ENCODE measurements at regions not wholly inside any gene's neighbourhood (a gene's known extent, or its start where the extent isn't known, plus 50 kb on each side); places are given as distances from the start of the nearest gene placed in this dataset.
"Not testable (repeated sequence)": the region's sequence is repeated elsewhere in the genome, so short reads cannot be mapped to it uniquely, and the experiment has no call there.

DNA sequence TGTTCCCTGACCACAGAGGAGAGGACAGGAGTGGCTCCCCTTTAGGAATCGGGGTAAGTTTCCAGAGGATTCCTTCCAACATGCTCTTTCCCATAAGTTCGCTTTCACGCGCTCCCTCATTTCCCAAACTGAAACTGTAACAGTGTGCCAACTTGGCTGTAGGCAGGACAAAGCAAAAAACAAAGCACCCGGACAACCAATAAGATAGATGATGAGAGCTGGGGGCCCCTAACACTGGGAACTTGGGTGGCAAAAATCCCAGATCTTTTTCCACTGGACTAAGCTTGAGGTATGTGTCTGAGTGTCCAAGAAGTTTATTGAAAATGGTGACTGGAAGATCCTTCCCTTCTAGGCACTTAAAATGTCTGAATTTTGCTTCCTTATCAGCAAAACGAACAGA, 258.7 kb upstream of the IL12B start:
- TF ChIP-seq, protein P1, sequence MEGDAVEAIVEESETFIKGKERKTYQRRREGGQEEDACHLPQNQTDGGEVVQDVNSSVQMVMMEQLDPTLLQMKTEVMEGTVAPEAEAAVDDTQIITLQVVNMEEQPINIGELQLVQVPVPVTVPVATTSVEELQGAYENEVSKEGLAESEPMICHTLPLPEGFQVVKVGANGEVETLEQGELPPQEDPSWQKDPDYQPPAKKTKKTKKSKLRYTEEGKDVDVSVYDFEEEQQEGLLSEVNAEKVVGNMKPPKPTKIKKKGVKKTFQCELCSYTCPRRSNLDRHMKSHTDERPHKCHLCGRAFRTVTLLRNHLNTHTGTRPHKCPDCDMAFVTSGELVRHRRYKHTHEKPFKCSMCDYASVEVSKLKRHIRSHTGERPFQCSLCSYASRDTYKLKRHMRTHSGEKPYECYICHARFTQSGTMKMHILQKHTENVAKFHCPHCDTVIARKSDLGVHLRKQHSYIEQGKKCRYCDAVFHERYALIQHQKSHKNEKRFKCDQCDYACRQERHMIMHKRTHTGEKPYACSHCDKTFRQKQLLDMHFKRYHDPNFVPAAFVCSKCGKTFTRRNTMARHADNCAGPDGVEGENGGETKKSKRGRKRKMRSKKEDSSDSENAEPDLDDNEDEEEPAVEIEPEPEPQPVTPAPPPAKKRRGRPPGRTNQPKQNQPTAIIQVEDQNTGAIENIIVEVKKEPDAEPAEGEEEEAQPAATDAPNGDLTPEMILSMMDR (IDR thresholded peaks at IDR 0.05; ENCODE audit: low read depth, low read length, missing control alignments) = no peak
- H3K4me3 ChIP-seq (replicated peaks; ENCODE audit: low read depth, low read length) = no peak overlapping the region
- no peak for DNase-seq (ENCODE audit: extremely low read depth, low read depth)

DNA sequence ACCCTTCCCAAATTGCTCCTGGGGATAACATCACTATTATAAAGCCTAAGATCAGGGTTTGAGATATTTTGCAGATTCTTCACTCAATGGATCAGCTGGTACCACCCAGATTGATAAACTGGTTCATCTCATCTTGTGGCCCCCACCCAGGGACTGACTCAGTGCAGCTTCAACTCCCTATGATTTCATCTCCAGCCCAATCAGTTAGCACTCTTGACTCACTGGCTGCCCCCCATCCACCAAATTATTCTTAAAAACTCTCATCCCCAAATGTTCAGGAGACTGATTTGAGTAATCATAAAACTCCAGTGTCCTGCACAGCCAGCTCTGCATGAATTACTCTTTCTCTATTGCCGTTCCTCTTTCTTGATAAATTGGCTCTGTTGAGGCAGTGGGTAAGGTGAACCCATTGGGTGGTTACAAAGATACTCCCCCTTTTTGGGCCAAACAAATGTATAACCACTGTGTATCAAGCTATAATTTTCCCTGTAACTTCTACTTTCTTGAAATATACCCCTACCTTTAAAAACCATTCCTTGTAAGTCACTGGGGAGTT, 263.3 kb upstream of the IL12B start:
- no peak for DNase-seq (ENCODE audit: extremely low read depth, low read depth)
- no peak overlapping the region for H3K4me3 ChIP-seq (replicated peaks; ENCODE audit: low read depth, low read length)
- TF ChIP-seq, protein P1 (IDR thresholded peaks at IDR 0.05; ENCODE audit: low read depth, low read length, missing control alignments) = no peak

DNA sequence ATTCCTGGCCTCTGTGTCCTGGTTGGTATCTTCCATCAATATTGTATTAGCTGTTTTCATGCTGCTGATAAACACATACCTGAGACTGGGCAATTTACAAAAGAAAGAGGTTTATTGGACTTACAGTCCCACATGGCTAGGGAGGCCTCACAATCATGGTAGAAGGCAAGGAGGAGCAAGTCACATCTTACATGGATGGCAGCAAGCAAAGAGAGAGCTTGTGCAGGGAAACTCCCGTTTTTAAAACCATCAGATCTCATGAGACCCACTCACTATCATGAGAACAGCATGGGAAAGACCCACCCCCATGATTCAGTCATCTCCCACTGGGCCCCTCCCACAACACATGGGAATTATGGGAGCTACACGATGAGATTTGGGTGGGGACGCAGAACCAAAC, 265.3 kb upstream of the IL12B start:
- DNase-seq (ENCODE audit: extremely low read depth, low read depth); H3K4me3 ChIP-seq (replicated peaks; ENCODE audit: low read depth, low read length): not testable (repeated sequence)

DNA sequence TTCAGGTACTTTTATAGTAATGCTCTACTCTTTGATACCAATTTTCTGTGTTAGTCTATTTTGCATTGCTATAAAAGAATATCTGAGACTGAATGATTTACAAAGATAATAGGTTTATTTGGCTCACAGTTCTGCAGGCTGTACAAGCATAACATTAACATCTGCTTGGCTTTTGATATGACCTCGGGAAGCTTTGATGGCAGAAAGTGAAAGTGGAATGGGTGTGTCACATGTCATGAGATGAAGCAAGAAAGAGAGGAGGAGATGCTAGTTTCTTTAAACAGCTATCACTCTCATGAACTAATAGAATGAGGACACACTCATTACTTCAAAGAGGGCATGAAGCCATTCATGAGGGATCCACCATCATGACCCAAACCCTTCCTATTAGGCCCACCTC, 270.9 kb upstream of the IL12B start:
- H3K4me3 ChIP-seq (replicated peaks; ENCODE audit: low read depth, low read length) = no peak overlapping the region
- no peak for DNase-seq (ENCODE audit: extremely low read depth, low read depth)
- TF ChIP-seq, protein P1 (IDR thresholded peaks at IDR 0.05; ENCODE audit: low read depth, low read length, missing control alignments) = no peak

DNA sequence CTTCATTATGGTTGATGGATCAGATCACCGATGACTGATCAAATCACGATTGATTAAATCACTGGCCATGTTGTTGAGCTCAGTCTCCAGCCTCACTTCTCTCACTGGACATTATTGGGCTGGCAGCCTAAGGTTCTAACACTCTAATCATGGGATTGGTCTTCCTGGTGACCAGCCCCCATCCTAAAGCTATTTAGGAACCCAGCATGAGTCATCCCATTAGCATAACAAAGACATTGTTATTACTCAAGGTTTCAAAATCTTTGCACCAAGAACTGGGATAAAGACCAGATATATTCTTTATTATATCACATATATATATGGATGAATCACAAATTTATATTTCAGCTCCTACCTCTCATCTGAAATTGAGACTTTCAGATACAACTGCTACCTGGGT, 272.1 kb upstream of the IL12B start:
- TF ChIP-seq, protein P1 (IDR thresholded peaks at IDR 0.05; ENCODE audit: low read depth, low read length, missing control alignments) = no peak
- H3K4me3 ChIP-seq (replicated peaks; ENCODE audit: low read depth, low read length) = no peak overlapping the region
- DNase-seq (ENCODE audit: extremely low read depth, low read depth) = no peak

DNA sequence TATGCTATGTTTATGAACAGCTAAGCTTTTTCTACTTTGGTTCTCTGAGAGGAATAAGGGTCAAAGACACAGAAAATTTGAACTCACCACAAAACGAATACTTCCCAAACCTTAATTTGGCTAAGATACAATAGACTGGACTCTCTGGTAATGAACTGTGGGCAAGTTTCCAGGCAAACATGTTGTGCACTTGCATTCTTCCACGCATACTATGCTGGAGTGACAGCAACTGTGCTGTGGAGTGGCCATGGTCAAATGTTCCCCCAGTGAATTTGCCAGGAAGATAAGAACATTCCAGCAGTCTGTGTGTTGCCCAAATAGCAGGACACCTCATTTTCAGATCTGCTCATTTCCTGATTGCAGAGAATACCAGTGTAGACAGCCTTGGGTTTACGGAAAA, 275.3 kb upstream of the IL12B start:
- TF ChIP-seq, protein P1 (IDR thresholded peaks at IDR 0.05; ENCODE audit: low read depth, low read length, missing control alignments) = no peak

DNA sequence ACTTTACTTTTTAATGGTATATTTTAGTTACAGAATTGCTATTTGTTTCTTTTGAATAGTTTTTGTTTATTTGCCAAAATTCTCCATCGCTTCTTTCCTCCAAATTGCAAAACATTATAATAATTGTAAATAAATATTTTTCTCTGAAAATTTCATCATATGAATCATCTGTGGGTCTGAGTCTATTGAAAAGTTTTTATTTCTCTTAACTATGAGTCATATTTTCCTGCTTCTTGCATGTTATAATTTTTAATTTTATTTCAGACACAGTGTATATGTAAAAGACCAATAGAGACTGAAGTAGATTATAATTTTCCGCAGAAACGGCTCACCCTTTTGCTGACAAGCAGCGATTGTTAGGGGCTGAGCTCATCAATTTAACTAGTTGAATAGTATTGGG, 279.1 kb upstream of the IL12B start:
- no peak for DNase-seq (ENCODE audit: extremely low read depth, low read depth)
- no peak overlapping the region for H3K4me3 ChIP-seq (replicated peaks; ENCODE audit: low read depth, low read length)
- TF ChIP-seq, protein P1 (IDR thresholded peaks at IDR 0.05; ENCODE audit: low read depth, low read length, missing control alignments) = no peak

More for the DNA sequence above, 275.3 kb upstream of the IL12B start:
- no peak overlapping the region for H3K4me3 ChIP-seq (replicated peaks; ENCODE audit: low read depth, low read length)
- DNase-seq (ENCODE audit: extremely low read depth, low read depth) = no peak
